Testis (tissue), 2 donors: ENCODE measurements at regions not wholly inside any gene's neighbourhood (a gene's known extent, or its start where the extent isn't known, plus 50 kb on each side); places are given as distances from the start of the nearest gene placed in this dataset.

Source experiments
- DNase-seq: peaks from one replicate; pipeline ENCODE4 v3.0.0-alpha.2; 2019
- H3K27ac ChIP-seq, 2 donors: fragments of 200-600 bp; sonication (generic); one replicate each; pipeline ENCODE4 v1.5.1; 2019
- H3K27me3 ChIP-seq: fragments of 200-600 bp; sonication (generic); one replicate; pipeline ENCODE4 v1.5.1; 2019
- H3K36me3 ChIP-seq: fragments of 200-600 bp; sonication (generic); one replicate; pipeline ENCODE4 v1.5.1; 2017; ENCODE audit warnings: low read depth; ENCODE audit errors: missing control alignments
- H3K4me1 ChIP-seq: fragments of 200-600 bp; sonication (generic); one replicate; pipeline ENCODE4 v1.5.1; 2019
- H3K4me3 ChIP-seq, 2 donors: fragments of 200-600 bp; sonication (generic); one replicate each; pipeline ENCODE4 v1.5.1; 2017 to 2019
- H3K9me3 ChIP-seq: fragments of 200-600 bp; sonication (generic); one replicate; pipeline ENCODE4 v1.5.1; 2017
- CTCF ChIP-seq, 3 experiments: fragments of 450-650 bp in 2 of 3; fragments of 200-600 bp in 1 of 3; sonication (generic) in 1 of 3; IDR thresholded peaks; one replicate each; pipeline ENCODE4 v1.5.1; 2016 to 2019; ENCODE audit warnings: antibody characterized with exemption in 3 of 3, mild to moderate bottlenecking in 2 of 3, moderate library complexity in 1 of 3
- POLR2A ChIP-seq: fragments of 450-650 bp; IDR thresholded peaks from one replicate; pipeline ENCODE4 v1.6.1; 2017; ENCODE audit warnings: antibody characterized with exemption, mild to moderate bottlenecking, moderate library complexity
- WGBS, 2 donors: methylation state at CpG; one replicate each; pipeline ENCODE4 v1.1.5; 2018; 5-methylcytosine and 5-hydroxymethylcytosine counted together
- intact Hi-C: fragments of 100-400 bp; cut with DNase I; formaldehyde crosslinking; loops from one replicate; pipeline ENCODE4 v1.15.1; 2023; ENCODE audit warnings: low total_unique reads

- H3K36me3 ChIP-seq, result no peaks in the 10 kb centered on the region
- WGBS, 2 donors, result 79% methylated on average over 13 of the region's 13 CpGs
These were observed 102.0 kb upstream of the FAM20C start for GRCh38 chr7:90111-91063.

GRCh38 chr7:91396-92175 is 100.8 kb upstream of the FAM20C start:
- WGBS, 2 donors, result 91 to 94% methylated on average over 8 to 18 of the region's 18 CpGs
- Histone ChIP-seq H3K9me3 (no peaks in the 10 kb centered on the region), H3K4me1 (peaks cover 5% of the 10 kb centered on the region), H3K4me3 (no peak overlapping the region), H3K36me3 (no peaks in the 10 kb centered on the region), H3K27me3 (no peaks in the 10 kb centered on the region), H3K27ac (no peak overlapping the region)
- TF ChIP-seq POLR2A (no peak), CTCF (IDR thresholded peaks at IDR 0.05) (no peak)
- no peak for DNase-seq
- intact Hi-C loops, result no loop called here

More at GRCh38 chr7:90111-91063, 102.0 kb upstream of the FAM20C start:
- Histone ChIP-seq H3K4me3 (no peak overlapping the region), H3K4me1 (peaks cover 5% of the 10 kb centered on the region), H3K27ac (no peak overlapping the region), H3K27me3 (no peaks in the 10 kb centered on the region), H3K9me3 (no peaks in the 10 kb centered on the region)
- intact Hi-C loops, result no loop called here
- TF ChIP-seq CTCF (IDR thresholded peaks at IDR 0.05), result no peak
- TF ChIP-seq POLR2A, result no peak
- DNase-seq, result no peak

- H3K9me3 ChIP-seq, result no peaks in the 10 kb centered on the region
- intact Hi-C loops, result no loop called here
- DNase-seq, result no peak
- 82 to 92% methylated on average over 6 of the region's 6 CpGs for WGBS, 2 donors
- TF ChIP-seq POLR2A, result no peak
- TF ChIP-seq CTCF (IDR thresholded peaks at IDR 0.05), result no peak
- H3K4me1 ChIP-seq, result peaks cover 5% of the 10 kb centered on the region
- no peaks in the 10 kb centered on the region for H3K36me3 ChIP-seq
- no peak overlapping the region for H3K27ac ChIP-seq
- no peaks in the 10 kb centered on the region for H3K27me3 ChIP-seq
- no peak overlapping the region for H3K4me3 ChIP-seq
These were observed 100.1 kb upstream of the FAM20C start for GRCh38 chr7:92231-92674.

- TF ChIP-seq CTCF (IDR thresholded peaks at IDR 0.05), result no peak
- TF ChIP-seq POLR2A, result no peak
- intact Hi-C loops, result no loop called here
- Histone ChIP-seq H3K27me3 (no peaks in the 10 kb centered on the region), H3K4me1 (peaks cover 5% of the 10 kb centered on the region), H3K4me3 (no peak overlapping the region), H3K36me3 (no peaks in the 10 kb centered on the region), H3K27ac (no peak overlapping the region), H3K9me3 (no peaks in the 10 kb centered on the region)
- WGBS, 2 donors, result 88 to 95% methylated on average over 11 to 27 of the region's 27 CpGs
- DNase-seq, result no peak
These were observed 99.3 kb upstream of the FAM20C start for GRCh38 chr7:92888-93672.
